ENCODE measurements at regions not wholly inside any gene's neighbourhood (a gene's known extent, or its start where the extent isn't known, plus 50 kb on each side); places are given as distances from the start of the nearest gene placed in this dataset.

GRCh38 chr3:141418751-141419150 is 50.4 kb downstream of the ZBTB38 start:
- no peak for TF ChIP-seq CTCF (IDR thresholded peaks at IDR 0.05; ENCODE audit: insufficient read depth, low read depth, low read length)
- no peak for TF ChIP-seq EZH2 (IDR thresholded peaks at IDR 0.05; ENCODE audit: insufficient read depth, low read length)

Data from astrocyte (in vitro differentiated cells and primary cell).